ENCODE measurements at regions not wholly inside any gene's neighbourhood (a gene's known extent, or its start where the extent isn't known, plus 50 kb on each side); places are given as distances from the start of the nearest gene placed in this dataset.

GRCh38 chr3:176692966-176693785 is 504.1 kb downstream of the TBL1XR1 start:
- ATAC-seq (peak in 4 of 8 donors; percentile 52 to 89 (median 62)), DNase-seq (no peak)
- H3K4me3 ChIP-seq: no peak overlapping the region
- H3K27me3 ChIP-seq: no peaks in the 10 kb centered on the region
- no peaks in the 10 kb centered on the region for H3K4me1 ChIP-seq
- intact Hi-C loops (cut with DNase I): no loop called here
- H3K9me3 ChIP-seq: no peaks in the 10 kb centered on the region
- no peak overlapping the region for H3K27ac ChIP-seq
- no peak for TF ChIP-seq CTCF (IDR thresholded peaks at IDR 0.05)
- WGBS, 2 donors: 62 to 65% methylated on average over 4 of the region's 4 CpGs
- no peaks in the 10 kb centered on the region for H3K36me3 ChIP-seq

GRCh38 chr3:176692199-176692965 is 504.9 kb downstream of the TBL1XR1 start:
- no peaks in the 10 kb centered on the region for H3K9me3 ChIP-seq
- H3K4me3 ChIP-seq: no peak overlapping the region
- H3K4me1 ChIP-seq: no peaks in the 10 kb centered on the region
- peak in 1 of 8 donors; percentile 40 for ATAC-seq
- 60 to 66% methylated on average over 8 of the region's 8 CpGs for WGBS, 2 donors
- no peaks in the 10 kb centered on the region for H3K36me3 ChIP-seq
- TF ChIP-seq CTCF (IDR thresholded peaks at IDR 0.05): no peak
- no peaks in the 10 kb centered on the region for H3K27me3 ChIP-seq
- no peak for DNase-seq
- H3K27ac ChIP-seq: no peak overlapping the region
- intact Hi-C loops (cut with DNase I): no loop called here

- Histone ChIP-seq H3K4me3 (no peak overlapping the region), H3K27ac (no peak overlapping the region), H3K9me3 (no peaks in the 10 kb centered on the region), H3K36me3 (no peaks in the 10 kb centered on the region), H3K27me3 (no peaks in the 10 kb centered on the region), H3K4me1 (no peaks in the 10 kb centered on the region)
- ATAC-seq: peak in 1 of 8 donors; percentile 57
- 62 to 68% methylated on average over 7 of the region's 7 CpGs for WGBS, 2 donors
- TF ChIP-seq CTCF (IDR thresholded peaks at IDR 0.05): no peak
- DNase-seq: no peak
- intact Hi-C loops (cut with DNase I): no loop called here
Observed at GRCh38 chr3:176690083-176690869, 507.0 kb downstream of the TBL1XR1 start.

GRCh38 chr3:176687754-176688153 is 509.5 kb downstream of the TBL1XR1 start:
- Histone ChIP-seq H3K36me3 (no peaks in the 10 kb centered on the region), H3K4me3 (no peak overlapping the region), H3K27me3 (no peaks in the 10 kb centered on the region), H3K27ac (no peak overlapping the region), H3K4me1 (no peaks in the 10 kb centered on the region), H3K9me3 (peaks cover 0 to 13% (median 4%) of the 10 kb centered on the region in 11 donors)
- no peak for TF ChIP-seq CTCF (IDR thresholded peaks at IDR 0.05)
- WGBS, 2 donors: 78 to 90% methylated on average over 2 of the region's 2 CpGs
- DNase-seq (no peak), ATAC-seq (no peak)
- intact Hi-C loops (cut with DNase I): no loop called here

All from heart right ventricle (tissue), 16 donors.